NCI-H2029 treated with DMSO at 0.1 percent for 48 hours (cell line): ENCODE measurements at regions not wholly inside any gene's neighbourhood (a gene's known extent, or its start where the extent isn't known, plus 50 kb on each side); places are given as distances from the start of the nearest gene placed in this dataset.

Experiments
- DNase-seq: peaks from one replicate; lab custom pipeline; 2025; lab: John Stamatoyannopoulos, UW

- DNase-seq, result no peak
These were observed 166.9 kb upstream of the CCND2 start for GRCh38 chr12:4106621-4107020.

DNA sequence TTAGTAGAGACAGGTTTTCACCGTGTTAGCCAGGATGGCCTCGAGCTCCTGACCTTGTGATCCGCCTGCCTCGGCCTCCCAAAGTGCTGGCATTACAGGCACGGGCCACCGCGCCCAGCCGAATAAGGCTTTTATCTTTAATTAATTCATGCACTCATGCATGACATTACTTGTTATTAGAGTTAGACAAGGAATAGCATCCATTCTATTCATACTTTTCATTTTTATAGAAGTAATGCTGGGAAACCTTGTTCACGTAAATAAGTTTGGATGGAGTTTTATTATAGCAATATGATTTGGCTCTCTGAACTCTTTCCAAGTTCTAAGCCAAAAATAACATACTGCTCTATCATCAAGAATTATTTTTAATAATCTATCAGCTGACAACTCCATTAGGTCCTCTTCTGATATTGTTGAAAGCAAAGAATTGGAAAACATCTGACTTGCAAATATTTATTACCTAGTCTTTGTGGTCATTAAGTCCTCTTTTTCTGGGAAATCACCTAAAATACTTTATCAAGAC lies 168.8 kb upstream of the CCND2 start:
- DNase-seq, result no peak

GRCh38 chr12:4099276-4099675 lies 174.3 kb upstream of the CCND2 start:
- DNase-seq, result no peak

DNA sequence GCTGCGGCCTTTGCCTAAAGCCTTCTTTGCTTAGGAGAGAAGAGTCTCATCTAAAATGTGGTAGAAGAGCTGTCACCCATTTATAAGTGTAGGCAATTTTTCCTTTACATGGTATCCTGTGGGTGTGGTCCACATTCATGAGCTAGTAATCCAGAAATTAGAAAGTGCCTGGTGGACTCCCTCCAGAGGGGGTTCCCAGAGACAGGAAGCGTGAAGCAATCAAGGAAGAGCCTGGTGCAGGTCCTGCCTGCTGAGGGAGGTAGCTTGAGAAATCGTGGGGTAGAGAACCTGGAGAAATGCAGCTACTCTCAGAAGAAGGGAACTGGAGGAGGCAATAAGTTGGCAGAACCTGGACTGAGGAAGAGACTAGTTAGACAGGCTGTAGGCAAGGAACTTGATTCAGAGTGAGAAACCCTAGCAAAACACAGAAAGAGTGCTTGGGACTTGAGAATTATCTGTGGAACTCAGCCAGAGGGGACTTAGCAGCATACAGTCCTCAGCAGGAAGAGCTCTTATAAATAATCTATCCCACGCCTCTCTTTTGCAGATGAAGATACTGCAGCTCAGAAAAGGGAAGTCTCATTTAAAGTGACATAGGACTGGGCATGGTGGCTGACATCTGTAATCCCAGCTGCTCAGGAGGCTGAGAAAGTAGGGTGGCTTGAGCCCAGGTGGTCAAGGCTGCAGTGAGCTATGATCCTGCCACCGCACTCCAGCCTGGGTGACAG lies 182.4 kb upstream of the CCND2 start:
- DNase-seq, result no peak

DNA sequence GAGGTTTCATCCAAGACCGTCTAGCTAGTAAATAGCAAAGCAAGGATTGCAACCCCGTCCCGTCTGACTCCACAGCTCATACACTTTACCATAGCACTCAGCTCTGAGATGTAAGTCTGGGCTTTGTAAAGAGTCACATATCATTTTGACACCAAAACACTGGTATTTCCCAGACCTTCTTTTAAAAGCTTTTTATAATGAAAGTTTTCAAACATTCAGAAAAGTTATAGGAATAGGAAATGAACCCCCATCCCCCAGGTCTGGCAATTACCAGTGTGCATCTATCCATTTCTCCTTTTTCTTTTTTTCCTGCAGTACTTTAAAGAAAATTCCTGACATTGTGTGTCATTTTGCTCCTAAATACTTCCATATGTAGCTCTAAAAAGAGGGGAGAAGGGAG lies 183.6 kb upstream of the CCND2 start:
- DNase-seq, result no peak

GRCh38 chr12:4089121-4089606 lies 184.4 kb upstream of the CCND2 start:
- DNase-seq, result no peak

GRCh38 chr12:4088451-4088850 lies 185.1 kb upstream of the CCND2 start:
- no peak for DNase-seq

GRCh38 chr12:4086481-4086880 lies 187.1 kb upstream of the CCND2 start:
- DNase-seq, result no peak

GRCh38 chr12:4084573-4084972 lies 189.0 kb upstream of the CCND2 start:
- DNase-seq, result no peak

DNA sequence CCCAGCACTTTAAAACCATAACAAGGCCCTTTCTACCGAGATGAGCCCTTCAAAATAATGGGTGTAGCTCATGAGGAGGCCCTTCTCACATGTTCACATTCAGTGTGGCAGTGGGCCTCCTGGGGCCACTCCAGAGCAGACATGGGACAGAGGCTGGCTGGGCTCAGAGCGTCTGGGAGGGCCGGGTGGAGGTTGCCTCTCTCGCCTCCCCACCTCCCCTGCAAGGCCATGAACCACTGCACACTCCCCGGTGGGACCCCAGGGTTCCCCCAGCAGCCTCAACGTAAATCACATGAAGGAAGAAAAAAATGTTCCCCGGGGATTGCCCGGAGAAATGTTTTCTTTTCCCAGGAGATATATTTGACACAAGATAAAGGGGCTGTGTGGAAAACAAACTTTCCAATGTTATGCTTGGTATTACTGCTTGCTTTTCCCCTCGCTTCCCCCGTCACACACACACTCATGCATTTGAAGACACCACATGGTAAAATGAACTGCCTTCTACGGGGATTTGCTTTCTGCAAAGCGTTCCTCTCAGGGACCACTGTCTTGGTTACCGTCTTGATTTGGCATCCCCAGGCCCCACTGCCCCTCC lies 190.7 kb upstream of the CCND2 start:
- DNase-seq, result no peak

- DNase-seq, result no peak
These were observed 193.3 kb upstream of the CCND2 start for GRCh38 chr12:4080213-4080612.

DNA sequence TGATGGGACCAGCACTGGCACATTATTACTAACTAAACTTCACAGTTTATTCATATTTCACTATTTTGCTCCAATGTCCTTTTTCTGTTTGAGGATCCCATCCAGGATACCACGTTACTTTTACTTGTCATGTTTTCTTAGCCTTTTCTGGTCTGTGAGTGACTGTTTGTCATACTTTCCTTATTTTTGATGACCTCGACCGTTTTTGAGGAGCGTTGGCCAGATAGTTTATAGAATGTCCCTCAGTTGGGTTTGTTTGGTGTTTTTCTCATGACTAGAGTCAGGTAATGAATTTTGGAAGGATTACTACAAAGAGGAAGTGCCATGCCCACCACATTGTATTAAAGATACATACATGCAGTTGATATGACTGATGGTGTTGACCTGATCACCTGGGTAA lies 199.4 kb upstream of the CCND2 start:
- no peak for DNase-seq

DNA sequence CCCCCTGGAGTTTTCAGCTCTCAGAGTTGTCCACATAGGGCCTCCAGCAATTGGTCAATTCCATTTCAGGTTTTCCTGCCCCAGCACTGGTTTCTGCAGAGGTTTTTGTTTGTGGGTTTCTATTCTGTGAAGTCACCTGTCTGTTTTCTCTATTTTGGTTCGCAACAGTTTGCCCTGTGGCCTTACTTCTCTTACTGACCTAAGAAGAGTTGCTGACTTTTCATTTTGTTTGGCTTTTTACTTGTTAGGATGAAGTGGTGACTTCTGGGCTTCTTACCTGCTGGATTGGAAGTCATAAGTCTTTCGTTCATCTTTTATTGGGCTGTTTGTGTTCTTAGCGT lies 196.4 kb upstream of the PARP11 start:
- no peak for DNase-seq

DNA sequence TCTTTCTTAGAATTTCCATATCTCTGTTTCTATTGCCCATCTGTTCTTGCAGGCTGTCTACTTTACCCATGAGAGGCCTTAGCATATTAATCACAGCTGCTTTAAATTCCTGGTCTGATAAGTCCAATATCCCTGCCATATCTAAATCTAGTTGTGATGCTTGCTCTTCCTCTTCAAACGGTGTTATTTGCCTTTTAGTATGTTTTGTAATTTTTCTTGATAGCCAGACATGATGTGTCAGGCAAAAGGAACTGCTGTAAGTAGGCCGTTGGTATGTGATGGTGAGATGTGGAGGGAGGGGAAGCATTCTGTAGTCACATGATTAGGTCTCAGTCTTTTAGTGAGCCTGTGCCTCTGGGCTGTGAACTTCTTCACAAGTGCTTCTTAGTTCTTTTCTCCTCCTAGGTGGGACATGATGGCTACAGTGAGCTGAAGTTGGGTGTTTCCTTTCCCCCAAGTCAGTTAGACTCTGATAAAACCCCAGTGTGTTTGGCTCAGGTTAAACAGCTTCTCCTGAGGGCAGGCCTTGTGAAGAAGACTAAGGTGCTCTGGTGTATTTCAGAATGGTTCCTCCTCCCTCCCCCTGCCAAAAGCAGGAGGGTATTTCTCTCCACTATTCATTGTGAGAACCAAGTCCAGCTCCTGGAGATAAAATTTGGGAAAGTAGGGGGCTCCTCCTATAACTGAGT lies 195.9 kb upstream of the PARP11 start:
- DNase-seq, result no peak

DNA sequence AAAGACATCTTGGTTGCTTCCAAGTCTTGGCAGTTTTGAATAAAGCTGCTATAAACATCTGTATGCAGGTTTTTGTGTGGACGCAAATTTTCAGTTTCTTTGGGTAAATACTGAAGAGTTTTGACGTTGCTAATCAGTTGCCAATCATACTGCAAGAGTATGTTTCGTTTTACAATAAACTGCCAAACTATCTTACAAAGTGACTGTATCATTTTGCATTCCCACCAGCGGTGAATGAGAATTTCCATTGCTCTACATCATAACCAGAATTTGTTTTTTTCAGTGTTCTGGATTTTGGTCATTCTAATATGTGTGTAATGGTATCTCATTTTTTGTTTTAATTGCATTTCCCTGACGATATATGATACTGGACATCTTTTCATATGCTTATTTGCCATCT lies 190.8 kb upstream of the PARP11 start:
- DNase-seq, result no peak

DNA sequence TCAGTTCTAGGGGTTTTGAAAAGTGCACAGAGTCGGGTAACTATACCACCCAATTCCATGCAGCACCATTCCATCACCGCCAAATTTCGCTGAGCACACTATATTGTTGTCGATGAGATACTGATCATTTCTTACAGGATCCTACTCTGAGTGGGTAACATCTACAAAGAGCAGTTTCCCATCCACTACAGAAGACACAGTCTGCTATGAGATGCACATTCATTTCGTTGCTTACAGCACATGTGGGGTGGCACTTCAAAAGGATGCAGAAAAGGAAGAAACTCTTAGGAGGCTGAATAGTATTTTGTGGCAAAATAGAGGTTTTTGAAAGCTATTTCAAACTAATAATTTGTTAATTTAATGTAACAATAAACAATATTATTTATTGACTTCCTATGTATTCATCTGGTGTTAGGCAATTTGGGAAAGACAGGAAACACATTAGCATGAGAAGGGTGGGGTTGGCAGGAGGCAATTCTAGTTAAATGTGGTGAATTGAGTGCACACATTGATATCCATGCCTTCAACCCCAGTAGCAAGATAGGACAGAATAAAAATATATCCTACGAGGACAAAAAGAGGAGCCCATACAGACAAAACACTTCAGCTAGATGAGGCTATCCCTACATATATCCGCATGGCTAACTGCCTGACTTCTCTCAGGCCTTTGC lies 186.8 kb upstream of the PARP11 start:
- DNase-seq, result no peak

GRCh38 chr12:4056910-4057845 lies 184.0 kb upstream of the PARP11 start:
- no peak for DNase-seq

- no peak for DNase-seq
These were observed 181.4 kb upstream of the PARP11 start for GRCh38 chr12:4054630-4055029.

DNA sequence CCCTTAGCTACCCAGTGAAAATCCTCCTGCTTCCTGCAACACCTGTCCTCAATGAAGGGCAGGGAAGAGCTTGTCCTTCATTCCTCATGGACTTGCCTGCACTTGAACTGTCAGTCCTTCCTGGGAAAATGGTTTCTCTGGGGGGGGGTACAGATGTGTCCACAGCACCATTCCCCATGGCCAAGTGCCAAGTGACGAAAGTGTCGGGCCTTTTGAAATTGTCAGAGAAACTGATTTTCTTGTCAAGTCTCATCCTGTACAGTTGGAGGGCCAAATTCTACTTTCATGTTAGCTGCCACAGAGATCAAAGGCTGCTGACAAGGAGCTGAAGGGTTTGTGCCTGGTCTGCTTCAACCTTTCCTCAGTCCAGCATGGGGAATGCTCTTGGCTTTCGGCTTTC lies 179.5 kb upstream of the PARP11 start:
- no peak for DNase-seq

- DNase-seq, result no peak
These were observed 178.4 kb upstream of the PARP11 start for GRCh38 chr12:4051596-4051995.

DNA sequence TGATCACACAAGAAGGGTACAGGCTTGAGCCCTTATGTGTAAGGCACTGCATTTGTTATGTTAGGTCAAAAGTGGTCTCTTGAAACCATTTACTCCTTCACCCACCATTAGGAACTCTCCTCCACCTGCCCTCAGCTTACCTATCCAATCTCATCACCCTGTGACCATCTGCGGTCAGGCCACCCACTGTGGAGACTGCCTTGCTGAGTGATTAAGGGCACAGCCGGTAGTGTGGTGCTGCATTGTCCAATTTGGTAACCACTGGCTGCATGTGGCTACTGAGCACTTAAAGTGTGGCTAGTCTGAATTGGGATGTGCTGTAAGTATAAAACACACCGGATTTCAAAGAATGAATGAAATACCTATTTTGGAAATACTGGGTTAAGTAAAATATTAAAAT lies 177.1 kb upstream of the PARP11 start:
- no peak for DNase-seq
